Uterus (tissue), 3 donors: ENCODE measurements at regions not wholly inside any gene's neighbourhood (a gene's known extent, or its start where the extent isn't known, plus 50 kb on each side); places are given as distances from the start of the nearest gene placed in this dataset.

ENCODE experiments used
- DNase-seq, 2 donors: peaks; one replicate each; pipeline ENCODE4 v3.0.0-alpha.2; 2019 to 2020
- H3K27ac ChIP-seq, 2 donors: fragments of 200-600 bp; sonication (generic); 1 replicate in 1 of 2; 2 replicates in 1 of 2; pipeline ENCODE4 v1.5.1; 2016 to 2018
- H3K27me3 ChIP-seq, 2 donors: fragments of 200-600 bp; sonication (generic); one replicate each; pipeline ENCODE4 v1.5.1; 2018 to 2019; ENCODE audit warnings: control low read depth in 1 of 2
- H3K36me3 ChIP-seq, 2 donors: fragments of 200-600 bp; sonication (generic); one replicate each; pipeline ENCODE4 v1.5.1; 2019; ENCODE audit warnings: control low read depth in 1 of 2
- H3K4me1 ChIP-seq, 2 donors: fragments of 200-600 bp; sonication (generic); one replicate each; pipeline ENCODE4 v1.5.1; 2018 to 2019; ENCODE audit warnings: control low read depth in 1 of 2
- H3K4me3 ChIP-seq, 2 donors: fragments of 200-600 bp; sonication (generic); 1 replicate in 1 of 2; 2 replicates in 1 of 2; pipeline ENCODE4 v1.5.1; 2018 to 2019; ENCODE audit warnings: mild to moderate bottlenecking in 1 of 2
- H3K9me3 ChIP-seq, 2 donors: fragments of 200-600 bp; sonication (generic); one replicate each; pipeline ENCODE4 v1.5.1; 2019; ENCODE audit warnings: control low read depth in 1 of 2
- CTCF ChIP-seq, 4 experiments: fragments of 200-600 bp in 2 of 4; fragments of 450-650 bp in 2 of 4; sonication (generic) in 2 of 4; IDR thresholded peaks; one replicate each; pipeline ENCODE4 v1.5.1; 2016 to 2019; ENCODE audit warnings: antibody characterized with exemption in 4 of 4, mild to moderate bottlenecking in 2 of 4, moderate library complexity in 1 of 4
- POLR2A ChIP-seq, 2 donors: fragments of 450-650 bp; IDR thresholded peaks; one replicate each; pipeline ENCODE4 v1.6.1; 2016; ENCODE audit warnings: antibody characterized with exemption in 2 of 2, mild to moderate bottlenecking in 1 of 2, moderate library complexity in 1 of 2
- intact Hi-C: fragments of 100-400 bp; cut with DNase I; formaldehyde crosslinking; loops from one replicate; pipeline ENCODE4 v1.15.1; 2023; ENCODE audit warnings: low total_unique reads
- donor health status: DM: yes; HTN: yes; CAD: no.

GRCh38 chr14:83664389-83664788 is 1865.6 kb upstream of the FLRT2 start:
- DNase-seq = no peak
- Histone ChIP-seq H3K27ac (no peak overlapping the region), H3K27me3 (no peaks in the 10 kb centered on the region), H3K36me3 (no peaks in the 10 kb centered on the region), H3K4me1 (no peaks in the 10 kb centered on the region), H3K9me3 (no peaks in the 10 kb centered on the region), H3K4me3 (no peak overlapping the region)
- TF ChIP-seq CTCF (IDR thresholded peaks at IDR 0.05) = no peak
- TF ChIP-seq POLR2A (IDR thresholded peaks at IDR 0.05) = no peak
- intact Hi-C loops = no loop called here

- Histone ChIP-seq H3K27me3 (no peaks in the 10 kb centered on the region), H3K36me3 (no peaks in the 10 kb centered on the region), H3K27ac (no peak overlapping the region), H3K9me3 (no peaks in the 10 kb centered on the region), H3K4me3 (no peak overlapping the region), H3K4me1 (no peaks in the 10 kb centered on the region)
- TF ChIP-seq POLR2A (IDR thresholded peaks at IDR 0.05) (no peak), CTCF (IDR thresholded peaks at IDR 0.05) (no peak)
- no peak for DNase-seq
- intact Hi-C loops = no loop called here
Observed at GRCh38 chr14:83689265-83689664, 1840.7 kb upstream of the FLRT2 start.

- DNase-seq = no peak
- no peak for TF ChIP-seq CTCF (IDR thresholded peaks at IDR 0.05)
- no peak for TF ChIP-seq POLR2A (IDR thresholded peaks at IDR 0.05)
- H3K27me3 ChIP-seq = no peaks in the 10 kb centered on the region
- intact Hi-C loops = no loop called here
- no peak overlapping the region for H3K4me3 ChIP-seq
- no peaks in the 10 kb centered on the region for H3K9me3 ChIP-seq
- no peak overlapping the region for H3K27ac ChIP-seq
- H3K4me1 ChIP-seq = no peaks in the 10 kb centered on the region
- H3K36me3 ChIP-seq = no peaks in the 10 kb centered on the region
Observed at GRCh38 chr14:83697099-83697498, 1832.8 kb upstream of the FLRT2 start.

GRCh38 chr14:83702619-83703018 is 1827.3 kb upstream of the FLRT2 start:
- H3K27ac ChIP-seq = no peak overlapping the region
- no peak for TF ChIP-seq CTCF (IDR thresholded peaks at IDR 0.05)
- no peak for TF ChIP-seq POLR2A (IDR thresholded peaks at IDR 0.05)
- H3K27me3 ChIP-seq = no peaks in the 10 kb centered on the region
- H3K9me3 ChIP-seq = no peaks in the 10 kb centered on the region
- no peak for DNase-seq
- intact Hi-C loops = no loop called here
- no peak overlapping the region for H3K4me3 ChIP-seq
- no peaks in the 10 kb centered on the region for H3K36me3 ChIP-seq
- H3K4me1 ChIP-seq = no peaks in the 10 kb centered on the region

GRCh38 chr14:83706231-83706954 is 1823.6 kb upstream of the FLRT2 start:
- Histone ChIP-seq H3K27ac (no peak overlapping the region), H3K4me1 (no peaks in the 10 kb centered on the region), H3K4me3 (no peak overlapping the region), H3K36me3 (no peaks in the 10 kb centered on the region), H3K27me3 (no peaks in the 10 kb centered on the region), H3K9me3 (no peaks in the 10 kb centered on the region)
- intact Hi-C loops = no loop called here
- DNase-seq = no peak
- TF ChIP-seq CTCF (IDR thresholded peaks at IDR 0.05) (no peak), POLR2A (IDR thresholded peaks at IDR 0.05) (no peak)
